GM23338 (cell line): ENCODE measurements at regions not wholly inside any gene's neighbourhood (a gene's known extent, or its start where the extent isn't known, plus 50 kb on each side); places are given as distances from the start of the nearest gene placed in this dataset.

ENCODE experiments used
- ATAC-seq: fragments of 200-7000 bp; cut with Tn5 transposase; 3 replicates; pipeline ENCODE4 v1.9.1; 2020
- DNase-seq: peaks from one replicate; pipeline ENCODE4 v3.0.0-alpha.2; 2015; ENCODE audit warnings: low spot score
- H2AFZ ChIP-seq: fragments of 200-600 bp; sonication (generic); 2 replicates; pipeline ENCODE4 v1.8.0; 2016; ENCODE audit warnings: antibody characterized with exemption, mild to moderate bottlenecking, moderate library complexity
- H3F3A ChIP-seq: fragments of 200-600 bp; sonication (generic); replicated peaks from 2 replicates; pipeline ENCODE4 v1.8.0; 2017; ENCODE audit warnings: antibody characterized with exemption, mixed run types, low read depth
- H3K27ac ChIP-seq: fragments of 200-600 bp; sonication (generic); 2 replicates; pipeline ENCODE4 v1.6.1; 2016; ENCODE audit warnings: low read depth
- H3K27me3 ChIP-seq: fragments of 200-600 bp; sonication (generic); 2 replicates; pipeline ENCODE4 v1.8.0; 2016; ENCODE audit warnings: mild to moderate bottlenecking, mixed run types, moderate library complexity; ENCODE audit not compliant: insufficient read depth
- H3K36me3 ChIP-seq: fragments of 200-600 bp; sonication (generic); 2 replicates; pipeline ENCODE4 v1.8.0; 2016; ENCODE audit warnings: mild to moderate bottlenecking; ENCODE audit not compliant: insufficient read depth
- H3K4me1 ChIP-seq: fragments of 200-600 bp; sonication (generic); 2 replicates; pipeline ENCODE4 v1.8.0; 2016; ENCODE audit warnings: mild to moderate bottlenecking, moderate library complexity; ENCODE audit not compliant: insufficient read depth
- H3K4me2 ChIP-seq: fragments of 200-600 bp; sonication (generic); 2 replicates; pipeline ENCODE4 v1.7.1; 2017; ENCODE audit warnings: mixed run types
- H3K4me3 ChIP-seq: fragments of 200-600 bp; sonication (generic); 2 replicates; pipeline ENCODE4 v1.6.1; 2016; ENCODE audit warnings: mixed run types
- H3K79me2 ChIP-seq: fragments of 200-600 bp; sonication (generic); replicated peaks from 2 replicates; pipeline ENCODE4 v1.8.0; 2017; ENCODE audit warnings: mild to moderate bottlenecking; ENCODE audit not compliant: insufficient read depth
- H3K9me2 ChIP-seq: fragments of 200-600 bp; sonication (generic); 2 replicates; pipeline ENCODE4 v1.8.0; 2017; ENCODE audit not compliant: insufficient read depth
- H4K20me1 ChIP-seq: fragments of 200-600 bp; sonication (generic); replicated peaks from 2 replicates; pipeline ENCODE4 v1.8.0; 2017; ENCODE audit warnings: mild to moderate bottlenecking; ENCODE audit not compliant: insufficient read depth
- H3K27ac Mint-ChIP-seq: 2 replicates; pipeline ENCODE4 v1.8.0; 2020; ENCODE audit warnings: inconsistent platforms, mild to moderate bottlenecking, moderate library complexity, mixed read lengths
- H3K27me3 Mint-ChIP-seq: 3 replicates; pipeline ENCODE4 v1.8.0; 2022; ENCODE audit warnings: low read depth, mild to moderate bottlenecking, moderate library complexity, mixed read lengths, inconsistent platforms; ENCODE audit not compliant: insufficient read depth, poor library complexity
- H3K36me3 Mint-ChIP-seq: 3 replicates; pipeline ENCODE4 v1.8.0; 2021; ENCODE audit warnings: low read depth, mild to moderate bottlenecking, inconsistent platforms, moderate library complexity, mixed read lengths
- H3K4me1 Mint-ChIP-seq: 3 replicates; pipeline ENCODE4 v1.8.0; 2020; ENCODE audit warnings: mild to moderate bottlenecking, inconsistent platforms, mixed read lengths
- H3K4me3 Mint-ChIP-seq: 3 replicates; pipeline ENCODE4 v1.8.0; 2021; ENCODE audit warnings: moderate library complexity, mild to moderate bottlenecking, inconsistent platforms, mixed read lengths
- H3K9me3 Mint-ChIP-seq: 3 replicates; pipeline ENCODE4 v1.8.0; 2020; ENCODE audit warnings: moderate library complexity, mild to moderate bottlenecking, inconsistent platforms, mixed read lengths
- CREB1 ChIP-seq: fragments of 250-450 bp; sonication (Bioruptor Pico); IDR thresholded peaks from 2 replicates; pipeline ENCODE4 v1.5.0; 2020; ENCODE audit warnings: low read depth, mild to moderate bottlenecking, moderate library complexity
- CTCF ChIP-seq, 2 experiments: fragments of 200-600 bp in 1 of 2; sonication (generic) in 1 of 2; conservative IDR thresholded peaks; 2 replicates each; pipeline versions ENCODE4 v1.5.1 to v1.6.1; 2016 to 2017; ENCODE audit warnings: antibody characterized with exemption in 2 of 2, low read depth in 2 of 2, mild to moderate bottlenecking in 2 of 2, moderate library complexity in 1 of 2
- EZH2phosphoT487 ChIP-seq: fragments of 200-600 bp; sonication (generic); IDR thresholded peaks from one replicate; pipeline ENCODE4 v1.8.1; 2018; ENCODE audit warnings: antibody characterized with exemption; ENCODE audit not compliant: unreplicated experiment
- JUNB ChIP-seq: IDR thresholded peaks from one replicate; pipeline ENCODE4 v1.6.1; 2016; ENCODE audit warnings: antibody characterized with exemption; ENCODE audit not compliant: unreplicated experiment
- REST ChIP-seq: IDR thresholded peaks from one replicate; pipeline ENCODE4 v1.6.1; 2018; ENCODE audit warnings: antibody characterized with exemption; ENCODE audit not compliant: unreplicated experiment
- ZNF331 ChIP-seq: fragments of 250-450 bp; sonication (Bioruptor Pico); IDR thresholded peaks from 2 replicates; pipeline ENCODE4 v1.5.0; 2020; ENCODE audit warnings: low read depth, mild to moderate bottlenecking, moderate library complexity

GRCh38 chr12:87376722-87377121 lies 652.5 kb downstream of the C12orf50 start (continued):
- TF ChIP-seq CREB1 (CRISPR knock-in tag) (no peak), ZNF331 (no peak), REST (no peak)

GRCh38 chr12:87369161-87369560 lies 660.0 kb downstream of the C12orf50 start:
- no peak overlapping the region for H3K4me2 ChIP-seq
- no peaks in the 10 kb centered on the region for H3F3A ChIP-seq
- H3K27me3 Mint-ChIP-seq, result no peaks in the 10 kb centered on the region
- ATAC-seq (no peak), DNase-seq (no peak)
- no peaks in the 10 kb centered on the region for H3K27me3 ChIP-seq
- H3K4me3 Mint-ChIP-seq, result no peak overlapping the region
- H3K9me2 ChIP-seq, result 0 out of 2 replicates have a peak, but pooled peaks cover 2% of the 10 kb centered on the region
- TF ChIP-seq CTCF (conservative IDR thresholded peaks at IDR 0.05; ENCODE audit: low read depth in 2 of 2), result no peak
- no peak for TF ChIP-seq EZH2phosphoT487
- no peak for TF ChIP-seq REST
- no peak for TF ChIP-seq JUNB
- H3K4me1 ChIP-seq, result no peaks in the 10 kb centered on the region
- H3K79me2 ChIP-seq, result no peaks in the 10 kb centered on the region
- no peak overlapping the region for H3K4me3 ChIP-seq
- no peak overlapping the region for H3K27ac ChIP-seq
- H2AFZ ChIP-seq, result no peak overlapping the region
- H3K9me3 Mint-ChIP-seq, result no peaks in the 10 kb centered on the region; the same call in 2 of the 3 replicates
- H3K27ac Mint-ChIP-seq, result no peak overlapping the region
- no peaks in the 10 kb centered on the region for H3K4me1 Mint-ChIP-seq
- peaks cover 2% of the 10 kb centered on the region; the same call in 1 of the 3 replicates for H3K36me3 Mint-ChIP-seq
- H3K36me3 ChIP-seq, result no peaks in the 10 kb centered on the region
- H4K20me1 ChIP-seq, result no peaks in the 10 kb centered on the region
